T-cell (primary cell): ENCODE measurements at regions not wholly inside any gene's neighbourhood (a gene's known extent, or its start where the extent isn't known, plus 50 kb on each side); places are given as distances from the start of the nearest gene placed in this dataset.

Source experiments
- ATAC-seq, 4 experiments: fragments of 200-7000 bp in 3 of 4; fragments of 150-1000 bp in 1 of 4; cut with Tn5 transposase; replicated peaks in 1 of 4; 1 replicate in 3 of 4; 2 replicates in 1 of 4; pipeline ENCODE4 v1.10.0; 2021; ENCODE audit warnings: moderate library complexity in 3 of 4, mild to moderate bottlenecking in 2 of 4, moderate number of reproducible peaks in 1 of 4
- CTCF ChIA-PET, 2 donors: fragments of 300-600 bp; sonication (Branson Sonifier 250); formaldehyde crosslinking; loops; one replicate each; lab custom pipeline; 2022; ENCODE audit warnings: antibody characterized with exemption in 2 of 2; lab: Charles Lee
- POLR2A ChIA-PET, 2 donors: fragments of 300-600 bp; sonication (Branson Sonifier 250); formaldehyde crosslinking; loops; one replicate each; lab custom pipeline; 2022; ENCODE audit warnings: antibody characterized with exemption in 2 of 2; lab: Charles Lee
- DNase-seq, 35 experiments: peaks; one replicate each; pipeline versions ENCODE4 v3.0.0 to v3.0.0-alpha.2; 2013 to 2023
- H3K27ac ChIP-seq: one replicate; pipeline ENCODE4 v1.5.1; 2013; ENCODE audit warnings: low read length
- H3K27me3 ChIP-seq, 2 experiments: replicated peaks in 1 of 2; 1 replicate in 1 of 2; 2 replicates in 1 of 2; pipeline versions ENCODE4 v1.6.1 to v1.7.0; 2013; ENCODE audit warnings: low read length in 1 of 2, mixed read lengths in 1 of 2; ENCODE audit not compliant: control insufficient read depth in 2 of 2, insufficient read depth in 2 of 2; ENCODE audit errors: extremely low read depth in 1 of 2
- H3K36me3 ChIP-seq, 2 donors: 1 replicate in 1 of 2; 2 replicates in 1 of 2; pipeline versions ENCODE4 v1.6.1 to v1.7.0; 2013; ENCODE audit warnings: low read length in 1 of 2; ENCODE audit not compliant: control insufficient read depth in 2 of 2, insufficient read depth in 1 of 2; ENCODE audit errors: extremely low read depth in 1 of 2
- H3K4me1 ChIP-seq, 2 experiments: 1 replicate in 1 of 2; 2 replicates in 1 of 2; pipeline versions ENCODE4 v1.6.1 to v1.7.0; 2013; ENCODE audit warnings: low read length in 2 of 2, mixed read lengths in 1 of 2; ENCODE audit not compliant: insufficient read depth in 2 of 2, control insufficient read depth in 1 of 2; ENCODE audit errors: extremely low read depth in 1 of 2
- H3K4me3 ChIP-seq, 2 donors: 1 replicate in 1 of 2; 2 replicates in 1 of 2; pipeline versions ENCODE4 v1.5.1 to v1.7.0; 2013; ENCODE audit warnings: mild to moderate bottlenecking in 2 of 2, low read length in 1 of 2, moderate library complexity in 1 of 2; ENCODE audit not compliant: control insufficient read depth in 1 of 2; ENCODE audit errors: extremely low read depth in 1 of 2
- H3K9me3 ChIP-seq: 2 replicates; pipeline ENCODE4 v1.7.0; 2013
- H3K27ac Mint-ChIP-seq, 2 donors: one replicate each; pipeline ENCODE4 v1.8.0; 2020 to 2021; ENCODE audit warnings: mild to moderate bottlenecking in 2 of 2, mixed read lengths in 2 of 2
- H3K27me3 Mint-ChIP-seq, 2 donors: one replicate each; pipeline ENCODE4 v1.8.0; 2021 to 2022; ENCODE audit warnings: mixed read lengths in 2 of 2
- H3K36me3 Mint-ChIP-seq: one replicate; pipeline ENCODE4 v1.8.0; 2021; ENCODE audit warnings: mixed read lengths
- H3K4me1 Mint-ChIP-seq, 3 donors: one replicate each; pipeline ENCODE4 v1.8.0; 2020 to 2022; ENCODE audit warnings: mixed read lengths in 3 of 3, mild to moderate bottlenecking in 1 of 3
- H3K4me3 Mint-ChIP-seq, 3 donors: one replicate each; pipeline ENCODE4 v1.8.0; 2020 to 2022; ENCODE audit warnings: mild to moderate bottlenecking in 3 of 3, mixed read lengths in 3 of 3, moderate library complexity in 3 of 3
- H3K9me3 Mint-ChIP-seq, 3 donors: one replicate each; pipeline ENCODE4 v1.8.0; 2020 to 2022; ENCODE audit warnings: mixed read lengths in 3 of 3
- WGBS: methylation state at CpG from one replicate; pipeline ENCODE4 v1.1.5; 2013; ENCODE audit warnings: missing lambda C conversion rate; ENCODE audit not compliant: insufficient coverage; 5-methylcytosine and 5-hydroxymethylcytosine counted together

- no CpG with 5 or more reads among the region's 1 CpG for WGBS
- H3K4me1 Mint-ChIP-seq: no peaks in the 10 kb centered on the region
- H3K4me1 ChIP-seq: no peaks in the 10 kb centered on the region
- no peaks in the 10 kb centered on the region for H3K36me3 Mint-ChIP-seq
- H3K9me3 ChIP-seq: no peaks in the 10 kb centered on the region
- DNase-seq (no peak), ATAC-seq (no peak)
- H3K9me3 Mint-ChIP-seq: peaks cover 2 to 13% (median 5%) of the 10 kb centered on the region in 3 donors
- H3K27me3 Mint-ChIP-seq: no peaks in the 10 kb centered on the region
- ChIA-PET CTCF (no interaction called here), POLR2A (no interaction called here)
- no peak overlapping the region for H3K4me3 ChIP-seq
- H3K27ac ChIP-seq: no peak overlapping the region
- no peaks in the 10 kb centered on the region for H3K27me3 ChIP-seq
- no peaks in the 10 kb centered on the region for H3K36me3 ChIP-seq
- no peak overlapping the region for H3K27ac Mint-ChIP-seq
- H3K4me3 Mint-ChIP-seq: no peak overlapping the region
Measured at GRCh38 chr6:92315312-92315711, 1104.0 kb downstream of the EPHA7 start.

DNA sequence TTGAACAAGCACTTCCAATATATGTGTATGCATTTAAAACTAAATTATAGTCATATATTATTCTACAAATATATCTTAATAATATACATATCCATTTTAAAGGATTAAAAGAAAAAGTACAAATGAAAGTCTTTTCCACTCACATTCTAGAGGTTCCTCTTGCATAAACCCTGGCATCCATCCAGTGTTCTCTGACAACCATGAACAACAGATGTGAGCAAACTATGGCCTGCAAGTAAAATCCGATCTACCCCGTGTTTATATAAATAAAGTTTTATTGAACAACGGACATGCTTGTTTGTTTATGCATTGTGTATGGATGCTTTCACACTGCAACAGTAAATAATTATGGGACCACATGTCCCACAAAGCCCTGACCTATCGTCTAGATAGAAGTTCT, 1122.3 kb downstream of the EPHA7 start:
- Mint-ChIP-seq H3K27ac (no peak overlapping the region), H3K27me3 (no peaks in the 10 kb centered on the region), H3K4me3 (no peak overlapping the region), H3K36me3 (no peaks in the 10 kb centered on the region), H3K4me1 (no peaks in the 10 kb centered on the region), H3K9me3 (peaks cover 0 to 5% (median under 1%) of the 10 kb centered on the region in 3 donors)
- DNase-seq (no peak), ATAC-seq (no peak)
- Histone ChIP-seq H3K4me3 (no peak overlapping the region), H3K36me3 (no peaks in the 10 kb centered on the region), H3K27me3 (no peaks in the 10 kb centered on the region), H3K9me3 (no peaks in the 10 kb centered on the region), H3K27ac (no peak overlapping the region), H3K4me1 (no peaks in the 10 kb centered on the region)
- ChIA-PET POLR2A (no interaction called here), CTCF (no interaction called here)
- WGBS: no CpG with 5 or more reads among the region's 4 CpGs

- Histone ChIP-seq H3K27ac (no peak overlapping the region), H3K4me3 (no peak overlapping the region), H3K9me3 (no peaks in the 10 kb centered on the region), H3K36me3 (no peaks in the 10 kb centered on the region), H3K4me1 (no peaks in the 10 kb centered on the region), H3K27me3 (no peaks in the 10 kb centered on the region)
- Mint-ChIP-seq H3K27ac (no peak overlapping the region), H3K4me1 (no peaks in the 10 kb centered on the region), H3K27me3 (no peaks in the 10 kb centered on the region), H3K36me3 (no peaks in the 10 kb centered on the region), H3K4me3 (no peak overlapping the region), H3K9me3 (peaks cover 10 to 13% (median 12%) of the 10 kb centered on the region in 3 donors)
- DNase-seq (no peak), ATAC-seq (no peak)
- POLR2A ChIA-PET: no interaction called here
- 33% methylated on average over 1 of the region's 1 CpG for WGBS
- CTCF ChIA-PET: no interaction called here
Measured at GRCh38 chr6:92292067-92292466, 1127.3 kb downstream of the EPHA7 start.

- POLR2A ChIA-PET: interaction anchor here in 1 of 2 donors (0.6 kb wide), 1 partner anchor 885 kb away, joined by 4 read pairs; no protein-coding TSS in a partner anchor
- no peaks in the 10 kb centered on the region for H3K4me1 ChIP-seq
- H3K27ac Mint-ChIP-seq: no peak overlapping the region
- no peaks in the 10 kb centered on the region for H3K36me3 ChIP-seq
- H3K4me3 Mint-ChIP-seq: no peak overlapping the region
- H3K9me3 Mint-ChIP-seq: peaks cover 10 to 20% (median 13%) of the 10 kb centered on the region in 3 donors
- no peak overlapping the region for H3K4me3 ChIP-seq
- H3K9me3 ChIP-seq: no peaks in the 10 kb centered on the region
- no peaks in the 10 kb centered on the region for H3K27me3 ChIP-seq
- DNase-seq: no peak
- no peaks in the 10 kb centered on the region for H3K4me1 Mint-ChIP-seq
- no peaks in the 10 kb centered on the region for H3K36me3 Mint-ChIP-seq
- no peak overlapping the region for H3K27ac ChIP-seq
- no peak for ATAC-seq
- H3K27me3 Mint-ChIP-seq: no peaks in the 10 kb centered on the region
- CTCF ChIA-PET: interaction anchor here in 1 of 2 donors (0.5 kb wide), 1 partner anchor 68 kb away, joined by 7 read pairs; no protein-coding TSS in a partner anchor
Measured at GRCh38 chr6:92289831-92290230, 1129.5 kb downstream of the EPHA7 start.

GRCh38 chr6:92281571-92282076, 1137.7 kb downstream of the EPHA7 start:
- Histone ChIP-seq H3K27ac (no peak overlapping the region), H3K4me3 (no peak overlapping the region), H3K9me3 (no peaks in the 10 kb centered on the region), H3K4me1 (no peaks in the 10 kb centered on the region), H3K27me3 (no peaks in the 10 kb centered on the region), H3K36me3 (no peaks in the 10 kb centered on the region)
- ChIA-PET POLR2A (no interaction called here), CTCF (no interaction called here)
- Mint-ChIP-seq H3K36me3 (no peaks in the 10 kb centered on the region), H3K4me1 (no peaks in the 10 kb centered on the region), H3K4me3 (no peak overlapping the region), H3K9me3 (peaks cover 0 to 14% (median 8%) of the 10 kb centered on the region in 3 donors), H3K27me3 (no peaks in the 10 kb centered on the region), H3K27ac (no peak overlapping the region)
- no peak for ATAC-seq
- no CpG with 5 or more reads among the region's 3 CpGs for WGBS
- no peak for DNase-seq

DNA sequence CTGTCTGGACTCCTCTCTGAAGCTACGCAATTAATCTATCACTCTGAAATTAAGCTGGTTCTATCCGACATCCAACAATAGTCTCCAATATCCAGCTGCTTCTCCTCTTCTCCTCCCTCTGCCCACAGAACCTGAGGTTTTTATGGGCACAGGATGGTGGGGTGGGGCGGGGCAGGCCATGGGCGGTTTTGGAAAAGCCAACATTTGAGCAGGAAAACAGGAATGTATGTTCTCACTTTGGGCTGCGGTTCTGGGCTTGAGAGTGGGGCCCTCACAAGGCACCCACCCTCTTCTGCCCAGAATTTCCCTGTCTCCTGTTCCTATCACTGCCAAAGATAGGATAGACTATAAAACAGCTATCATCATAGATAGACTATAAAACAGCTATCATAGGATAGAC, 1144.2 kb downstream of the EPHA7 start:
- peaks cover 13 to 16% (median 15%) of the 10 kb centered on the region in 3 donors for H3K9me3 Mint-ChIP-seq
- no peaks in the 10 kb centered on the region for H3K36me3 Mint-ChIP-seq
- Histone ChIP-seq H3K27me3 (no peaks in the 10 kb centered on the region), H3K4me1 (no peaks in the 10 kb centered on the region), H3K9me3 (no peaks in the 10 kb centered on the region), H3K27ac (no peak overlapping the region), H3K36me3 (no peaks in the 10 kb centered on the region), H3K4me3 (no peak overlapping the region)
- POLR2A ChIA-PET: no interaction called here
- no peak overlapping the region for H3K4me3 Mint-ChIP-seq
- H3K4me1 Mint-ChIP-seq: no peaks in the 10 kb centered on the region
- WGBS: no CpG with 5 or more reads among the region's 5 CpGs
- H3K27me3 Mint-ChIP-seq: no peaks in the 10 kb centered on the region
- no peak for ATAC-seq
- DNase-seq: no peak
- no peak overlapping the region for H3K27ac Mint-ChIP-seq
- CTCF ChIA-PET: no interaction called here

DNA sequence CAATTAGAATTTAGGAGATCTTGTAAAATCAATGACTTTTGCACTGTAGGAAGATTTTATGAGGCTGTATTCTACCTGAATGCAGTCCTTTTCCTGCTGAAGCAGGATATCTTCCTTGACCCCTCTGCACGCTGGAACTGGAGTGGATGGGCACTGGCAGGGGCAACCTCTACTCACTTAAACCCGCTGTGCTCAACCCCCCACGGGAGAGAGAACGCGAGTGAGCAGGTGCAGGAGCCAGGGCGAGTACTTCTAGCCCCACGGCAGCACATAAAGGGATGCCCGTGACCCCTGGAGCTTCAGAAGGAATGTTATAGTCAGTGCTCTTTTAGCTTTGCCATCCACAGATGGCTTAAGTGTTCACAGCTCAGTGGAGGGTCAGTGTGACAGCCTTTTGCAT, 1144.8 kb downstream of the EPHA7 start:
- ChIA-PET POLR2A (no interaction called here), CTCF (no interaction called here)
- 92% methylated on average over 3 of the region's 8 CpGs for WGBS
- Histone ChIP-seq H3K36me3 (no peaks in the 10 kb centered on the region), H3K4me3 (no peak overlapping the region), H3K27me3 (no peaks in the 10 kb centered on the region), H3K9me3 (no peaks in the 10 kb centered on the region), H3K27ac (no peak overlapping the region), H3K4me1 (no peaks in the 10 kb centered on the region)
- ATAC-seq (no peak), DNase-seq (no peak)
- Mint-ChIP-seq H3K27ac (no peak overlapping the region), H3K4me3 (no peak overlapping the region), H3K4me1 (no peaks in the 10 kb centered on the region), H3K9me3 (peaks cover 13 to 16% (median 15%) of the 10 kb centered on the region in 3 donors), H3K36me3 (no peaks in the 10 kb centered on the region), H3K27me3 (no peaks in the 10 kb centered on the region)
